ENCODE measurements at regions not wholly inside any gene's neighbourhood (a gene's known extent, or its start where the extent isn't known, plus 50 kb on each side); places are given as distances from the start of the nearest gene placed in this dataset.

GRCh38 chr5:131023498-131023865, 141.6 kb downstream of the HINT1 start:
- Histone ChIP-seq H3K4me3 (no peak overlapping the region), H3K27me3 (no peaks in the 10 kb centered on the region), H3K36me3 (no peaks in the 10 kb centered on the region), H3K9me3 (no peaks in the 10 kb centered on the region), H3K4me1 (no peaks in the 10 kb centered on the region), H3K27ac (no peak overlapping the region)
- DNase-seq (no peak), ATAC-seq (no peak)
- WGBS (ENCODE audit: insufficient coverage, low coverage, low lambda C conversion rate, missing lambda C conversion rate), result 82% methylated on average over 2 of the region's 2 CpGs
- TF ChIP-seq CTCF (IDR thresholded peaks at IDR 0.05) (no peak), POLR2A (IDR thresholded peaks at IDR 0.05) (no peak)
- intact Hi-C loops (cut with DNase I), result no loop called here

GRCh38 chr5:131022811-131023497, 142.1 kb downstream of the HINT1 start:
- WGBS (ENCODE audit: insufficient coverage, low coverage, low lambda C conversion rate, missing lambda C conversion rate), result 56% methylated on average over 1 of the region's 1 CpG
- Histone ChIP-seq H3K9me3 (no peaks in the 10 kb centered on the region), H3K4me1 (no peaks in the 10 kb centered on the region), H3K4me3 (no peak overlapping the region), H3K27ac (no peak overlapping the region), H3K27me3 (no peaks in the 10 kb centered on the region), H3K36me3 (no peaks in the 10 kb centered on the region)
- intact Hi-C loops (cut with DNase I), result no loop called here
- TF ChIP-seq POLR2A (IDR thresholded peaks at IDR 0.05) (no peak), CTCF (IDR thresholded peaks at IDR 0.05) (no peak)
- no peak for ATAC-seq
- DNase-seq, result no peak

DNA sequence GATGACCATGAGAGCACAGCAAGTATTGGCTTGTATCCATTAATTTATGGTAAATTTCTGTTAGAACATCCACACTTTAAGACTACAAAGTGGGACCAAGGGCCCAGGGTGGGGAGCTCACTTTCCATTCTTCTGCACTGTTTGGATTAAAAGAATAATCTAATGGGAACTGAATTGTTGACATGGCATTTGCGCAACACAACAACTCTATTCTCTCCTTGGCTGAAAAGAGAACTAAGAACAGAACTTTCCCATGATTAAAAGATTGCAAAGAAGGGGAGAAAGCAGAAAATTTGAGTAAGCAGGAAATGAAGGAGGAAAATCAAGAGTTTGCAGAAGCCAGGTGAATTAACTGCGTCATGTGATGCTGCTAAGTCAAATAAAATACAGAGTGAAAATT, 143.4 kb downstream of the HINT1 start:
- Histone ChIP-seq H3K9me3 (no peaks in the 10 kb centered on the region), H3K4me3 (no peak overlapping the region), H3K27me3 (no peaks in the 10 kb centered on the region), H3K36me3 (no peaks in the 10 kb centered on the region), H3K4me1 (no peaks in the 10 kb centered on the region), H3K27ac (no peak overlapping the region)
- 69% methylated on average over 2 of the region's 2 CpGs for WGBS (ENCODE audit: insufficient coverage, low coverage, low lambda C conversion rate, missing lambda C conversion rate)
- no peak for DNase-seq
- TF ChIP-seq CTCF (IDR thresholded peaks at IDR 0.05) (no peak), POLR2A (IDR thresholded peaks at IDR 0.05) (no peak)
- intact Hi-C loops (cut with DNase I), result no loop called here
- ATAC-seq, result no peak

DNA sequence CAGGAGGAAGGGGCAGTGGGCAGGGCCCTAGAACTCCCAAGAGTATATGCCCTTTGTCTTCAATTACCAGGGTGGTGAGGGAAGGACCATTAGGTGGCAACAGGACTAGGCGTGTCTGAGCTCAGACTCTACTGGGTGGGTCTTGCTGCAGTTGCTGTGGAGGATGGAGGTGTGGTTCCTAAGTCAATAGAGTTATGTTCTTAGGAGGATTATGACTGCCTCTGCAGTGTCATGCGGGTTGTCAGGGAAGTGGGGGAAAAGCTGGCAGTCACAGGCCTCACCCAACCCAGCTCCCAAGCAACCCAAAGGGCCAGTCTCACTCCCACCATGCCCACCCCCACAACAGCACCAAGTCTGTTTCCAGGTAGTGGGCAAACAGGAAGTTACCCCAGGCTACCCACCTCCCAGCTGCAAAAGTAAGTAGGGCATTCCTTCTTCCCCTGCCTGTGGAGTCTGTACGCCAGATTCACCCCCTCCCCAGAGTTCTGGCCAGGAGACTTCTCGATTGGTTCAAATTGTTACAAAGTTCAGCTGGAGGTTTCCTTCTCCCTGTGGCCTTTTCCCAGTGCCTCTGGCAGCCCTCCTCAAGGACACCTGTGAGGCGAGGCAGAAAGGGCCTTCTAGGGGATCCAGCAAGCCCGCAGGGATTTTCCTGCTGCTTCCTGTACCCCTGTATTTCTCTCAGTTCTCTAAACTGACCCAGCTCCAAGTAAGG, 145.3 kb downstream of the HINT1 start:
- Histone ChIP-seq H3K4me1 (no peaks in the 10 kb centered on the region), H3K4me3 (no peak overlapping the region), H3K27ac (no peak overlapping the region), H3K27me3 (no peaks in the 10 kb centered on the region), H3K9me3 (no peaks in the 10 kb centered on the region), H3K36me3 (no peaks in the 10 kb centered on the region)
- DNase-seq (no peak), ATAC-seq (no peak)
- WGBS (ENCODE audit: insufficient coverage, low coverage, low lambda C conversion rate, missing lambda C conversion rate), result 90% methylated on average over 3 of the region's 6 CpGs
- TF ChIP-seq POLR2A (IDR thresholded peaks at IDR 0.05) (no peak), CTCF (IDR thresholded peaks at IDR 0.05) (no peak)
- intact Hi-C loops (cut with DNase I), result no loop called here

All from right lobe of liver (tissue), 6 donors.